IPS-18a (cell line): ENCODE measurements at regions not wholly inside any gene's neighbourhood (a gene's known extent, or its start where the extent isn't known, plus 50 kb on each side); places are given as distances from the start of the nearest gene placed in this dataset.
"Not testable (repeated sequence)": the region's sequence is repeated elsewhere in the genome, so short reads cannot be mapped to it uniquely, and the experiment has no call there.

Experiments
- H3K27ac ChIP-seq: one replicate; pipeline ENCODE4 v1.5.1; 2013; ENCODE audit warnings: low read length
- H3K27me3 ChIP-seq: one replicate; pipeline ENCODE4 v1.6.1; 2013; ENCODE audit warnings: mild to moderate bottlenecking, low read length; ENCODE audit not compliant: control insufficient read depth, insufficient read depth
- H3K36me3 ChIP-seq: one replicate; pipeline ENCODE4 v1.6.1; 2013; ENCODE audit warnings: low read depth, low read length; ENCODE audit not compliant: control insufficient read depth
- H3K4me1 ChIP-seq: one replicate; pipeline ENCODE4 v1.6.1; 2013; ENCODE audit warnings: low read depth, low read length; ENCODE audit not compliant: control insufficient read depth
- H3K4me3 ChIP-seq: one replicate; pipeline ENCODE4 v1.5.1; 2013; ENCODE audit warnings: low read length
- H3K9ac ChIP-seq: one replicate; pipeline ENCODE4 v1.6.1; 2013; ENCODE audit warnings: mild to moderate bottlenecking, low read length, moderate library complexity
- H3K9me3 ChIP-seq: one replicate; pipeline ENCODE4 v1.6.1; 2013; ENCODE audit warnings: low read depth, low read length; ENCODE audit not compliant: control insufficient read depth

DNA sequence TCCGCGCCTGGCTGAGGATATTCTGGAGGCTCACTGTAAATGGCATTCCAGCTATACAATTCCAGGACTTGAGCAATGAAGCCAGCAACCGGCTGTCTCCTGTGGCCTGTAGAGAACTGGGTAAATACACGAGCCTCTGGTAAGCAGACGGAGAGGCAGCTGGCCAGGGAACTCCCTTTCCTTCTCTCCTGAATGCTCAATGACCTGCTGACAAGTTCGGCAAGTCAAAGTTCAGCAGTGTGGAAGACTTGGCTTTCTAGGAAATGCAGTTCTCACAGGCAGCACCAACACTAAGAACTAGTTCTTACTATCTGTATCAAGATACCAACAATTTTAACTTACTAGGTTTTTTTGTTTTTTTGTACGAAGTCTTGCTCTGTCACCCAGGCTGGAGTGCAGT lies 232.1 kb upstream of the NUPR2 start:
- not testable (repeated sequence) for H3K9ac ChIP-seq

GRCh38 chr7:56328327-56328726 lies 212.1 kb upstream of the NUPR2 start:
- peaks cover 25% of the 10 kb centered on the region for H3K9me3 ChIP-seq

More for the DNA sequence above, 232.1 kb upstream of the NUPR2 start:
- not testable (repeated sequence) for H3K27me3 ChIP-seq, H3K36me3 ChIP-seq, H3K27ac ChIP-seq, H3K4me3 ChIP-seq, H3K4me1 ChIP-seq
- H3K9me3 ChIP-seq: peaks cover 18% of the 10 kb centered on the region

DNA sequence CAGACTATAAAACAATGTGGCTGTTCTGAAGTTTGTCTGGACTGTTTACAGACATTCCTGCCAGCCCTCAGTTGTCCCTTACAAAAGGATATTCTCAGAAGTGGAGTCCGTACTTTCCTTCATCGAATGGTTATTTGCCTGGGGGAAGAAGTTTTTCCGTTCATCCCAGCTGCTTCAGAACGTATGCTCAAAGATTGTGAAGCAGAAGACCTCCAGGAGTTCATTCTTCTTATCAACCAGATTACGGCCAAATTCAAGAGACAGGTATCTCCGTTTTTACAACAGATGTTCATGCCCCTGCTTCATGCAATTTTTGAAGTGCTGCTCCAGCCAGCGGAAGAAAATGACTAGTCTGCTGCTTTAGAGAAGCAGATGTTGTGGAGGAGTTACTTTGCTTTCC lies 174.3 kb upstream of the NUPR2 start:
- no peak overlapping the region for H3K27ac ChIP-seq
- H3K9ac ChIP-seq: no peak overlapping the region
- H3K9me3 ChIP-seq: peaks cover 59% of the 10 kb centered on the region
- no peaks in the 10 kb centered on the region for H3K4me1 ChIP-seq
- no peaks in the 10 kb centered on the region for H3K36me3 ChIP-seq
- no peaks in the 10 kb centered on the region for H3K27me3 ChIP-seq
- no peak overlapping the region for H3K4me3 ChIP-seq

More at GRCh38 chr7:56328327-56328726, 212.1 kb upstream of the NUPR2 start:
- not testable (repeated sequence) for H3K4me1 ChIP-seq, H3K4me3 ChIP-seq, H3K36me3 ChIP-seq, H3K27ac ChIP-seq, H3K9ac ChIP-seq, H3K27me3 ChIP-seq

- no peak overlapping the region for H3K27ac ChIP-seq
- no peak overlapping the region for H3K4me3 ChIP-seq
- no peaks in the 10 kb centered on the region for H3K36me3 ChIP-seq
- H3K9me3 ChIP-seq: peaks cover 57% of the 10 kb centered on the region
- H3K9ac ChIP-seq: no peak overlapping the region
- H3K27me3 ChIP-seq: no peaks in the 10 kb centered on the region
- no peaks in the 10 kb centered on the region for H3K4me1 ChIP-seq
Measured at GRCh38 chr7:56287429-56288138, 171.4 kb upstream of the NUPR2 start.

DNA sequence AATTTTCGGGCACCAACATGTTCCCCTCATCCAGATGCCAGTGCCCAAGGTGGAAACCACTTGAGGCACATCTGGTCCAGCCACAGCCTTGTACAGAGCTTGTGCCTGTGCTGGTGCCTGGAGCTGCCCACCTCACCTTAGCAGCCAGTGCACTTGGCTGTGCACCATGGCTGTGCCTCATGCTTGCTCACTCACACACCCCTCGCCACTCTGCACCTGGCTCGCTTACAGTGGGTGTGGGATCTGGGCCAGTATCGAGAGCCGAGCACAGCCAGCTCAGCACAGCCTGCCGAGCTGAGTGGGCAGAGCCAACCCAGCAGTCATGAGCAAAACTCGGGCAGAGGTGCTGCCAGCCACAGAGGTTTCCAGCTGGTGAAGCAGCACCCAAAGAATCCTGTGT lies 139.9 kb upstream of the NUPR2 start:
- peaks cover 60% of the 10 kb centered on the region for H3K9me3 ChIP-seq
- H3K9ac ChIP-seq: no peak overlapping the region
- H3K4me3 ChIP-seq: no peak overlapping the region
- H3K27me3 ChIP-seq: no peaks in the 10 kb centered on the region
- H3K36me3 ChIP-seq: no peaks in the 10 kb centered on the region
- no peaks in the 10 kb centered on the region for H3K4me1 ChIP-seq
- H3K27ac ChIP-seq: no peak overlapping the region

GRCh38 chr7:56250135-56250534 lies 133.9 kb upstream of the NUPR2 start:
- Histone ChIP-seq H3K27me3 (no peaks in the 10 kb centered on the region), H3K36me3 (no peaks in the 10 kb centered on the region), H3K9me3 (peaks cover 73% of the 10 kb centered on the region), H3K9ac (no peak overlapping the region), H3K4me3 (no peak overlapping the region), H3K27ac (no peak overlapping the region), H3K4me1 (no peaks in the 10 kb centered on the region)

DNA sequence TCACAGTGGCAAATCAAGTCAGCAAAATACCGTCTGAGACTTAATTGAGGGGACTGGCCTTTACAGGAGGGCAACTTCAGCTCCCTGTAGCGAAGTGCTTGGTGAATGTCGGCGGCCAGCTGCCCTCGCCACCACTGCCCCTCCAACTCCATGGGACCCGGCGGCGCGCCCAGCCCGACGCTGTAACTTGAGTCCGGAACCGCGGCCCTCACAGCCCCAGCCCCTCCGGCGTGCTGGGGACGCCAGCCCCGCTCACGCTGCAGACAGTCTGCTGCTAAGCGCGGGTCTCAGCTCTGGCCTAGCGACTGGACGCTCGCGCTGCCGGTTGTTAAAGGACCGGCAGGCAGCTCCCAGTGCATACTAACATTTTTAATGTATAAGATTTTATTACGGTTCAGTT lies 113.4 kb upstream of the NUPR2 start:
- H3K27ac ChIP-seq: no peak overlapping the region
- H3K4me1 ChIP-seq: no peaks in the 10 kb centered on the region
- no peaks in the 10 kb centered on the region for H3K36me3 ChIP-seq
- H3K27me3 ChIP-seq: no peaks in the 10 kb centered on the region
- H3K9ac ChIP-seq: no peak overlapping the region
- peaks cover 71% of the 10 kb centered on the region for H3K9me3 ChIP-seq
- H3K4me3 ChIP-seq: no peak overlapping the region

DNA sequence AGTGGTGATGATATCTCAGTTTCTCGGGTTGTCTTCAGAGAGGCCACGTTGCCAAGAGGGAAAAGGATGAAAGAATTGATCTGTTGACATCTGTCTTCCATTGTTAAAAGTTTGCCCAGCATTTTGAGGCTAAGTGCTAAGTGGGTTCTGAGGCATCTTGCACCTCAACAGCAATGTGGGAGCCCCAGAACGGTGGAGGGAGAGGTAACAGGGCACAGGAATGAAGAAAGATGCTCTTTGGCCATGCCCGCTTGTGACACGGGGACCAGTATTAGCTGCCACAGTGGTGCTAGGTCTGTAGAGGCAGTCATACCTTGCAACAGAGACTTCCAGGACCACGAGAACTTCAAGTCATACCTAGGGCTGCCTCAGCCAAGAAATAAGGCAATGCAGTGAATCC lies 106.6 kb upstream of the NUPR2 start:
- H3K27me3 ChIP-seq: no peaks in the 10 kb centered on the region
- no peaks in the 10 kb centered on the region for H3K36me3 ChIP-seq
- H3K9ac ChIP-seq: no peak overlapping the region
- H3K4me3 ChIP-seq: no peak overlapping the region
- no peaks in the 10 kb centered on the region for H3K4me1 ChIP-seq
- H3K27ac ChIP-seq: no peak overlapping the region
- H3K9me3 ChIP-seq: peaks cover 82% of the 10 kb centered on the region

- peaks cover 84% of the 10 kb centered on the region for H3K9me3 ChIP-seq
- H3K4me1 ChIP-seq: no peaks in the 10 kb centered on the region
Measured at GRCh38 chr7:56219017-56219416, 102.8 kb upstream of the NUPR2 start.

GRCh38 chr7:56218510-56218909 lies 102.3 kb upstream of the NUPR2 start:
- no peak overlapping the region for H3K27ac ChIP-seq
- no peak overlapping the region for H3K9ac ChIP-seq

More at GRCh38 chr7:56219017-56219416, 102.8 kb upstream of the NUPR2 start:
- Histone ChIP-seq H3K27me3 (no peaks in the 10 kb centered on the region), H3K36me3 (no peaks in the 10 kb centered on the region), H3K27ac (no peak overlapping the region), H3K4me3 (no peak overlapping the region), H3K9ac (no peak overlapping the region)

DNA sequence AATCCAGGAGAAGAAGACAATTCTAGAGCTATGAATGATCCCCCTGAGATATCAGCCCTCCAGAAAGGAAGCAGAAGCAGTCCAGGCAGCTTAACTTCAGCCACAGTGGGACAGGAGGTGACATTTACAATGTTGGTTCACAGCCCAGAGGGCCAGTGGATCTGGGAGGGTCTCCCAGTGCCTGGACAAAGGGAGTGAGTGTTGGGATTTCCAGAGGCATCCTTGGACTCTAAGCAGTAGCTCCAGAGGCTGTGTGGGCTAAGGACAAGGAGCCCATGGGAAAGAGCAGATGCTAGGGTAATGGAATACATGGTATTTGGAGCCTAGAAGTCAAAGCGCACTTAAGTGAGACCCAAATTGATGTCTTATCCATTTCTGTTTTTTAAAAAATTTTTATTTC lies 97.4 kb upstream of the NUPR2 start:
- Histone ChIP-seq H3K36me3 (no peaks in the 10 kb centered on the region), H3K9me3 (peaks cover 76% of the 10 kb centered on the region), H3K4me1 (no peaks in the 10 kb centered on the region), H3K27ac (no peak overlapping the region), H3K4me3 (no peak overlapping the region), H3K27me3 (no peaks in the 10 kb centered on the region), H3K9ac (no peak overlapping the region)

More at GRCh38 chr7:56218510-56218909, 102.3 kb upstream of the NUPR2 start:
- Histone ChIP-seq H3K36me3 (no peaks in the 10 kb centered on the region), H3K4me1 (no peaks in the 10 kb centered on the region), H3K9me3 (peaks cover 84% of the 10 kb centered on the region), H3K27me3 (no peaks in the 10 kb centered on the region), H3K4me3 (no peak overlapping the region)

GRCh38 chr7:56206420-56206819 lies 90.2 kb upstream of the NUPR2 start:
- Histone ChIP-seq H3K36me3 (no peaks in the 10 kb centered on the region), H3K4me3 (no peak overlapping the region), H3K9me3 (peaks cover 64% of the 10 kb centered on the region), H3K27me3 (no peaks in the 10 kb centered on the region), H3K4me1 (no peaks in the 10 kb centered on the region), H3K27ac (no peak overlapping the region), H3K9ac (no peak overlapping the region)
